K562 (cell line): ENCODE measurements at regions not wholly inside any gene's neighbourhood (a gene's known extent, or its start where the extent isn't known, plus 50 kb on each side); places are given as distances from the start of the nearest gene placed in this dataset.

Experiments used
- MBD1 ChIP-seq: fragments of 250-450 bp; sonication (Bioruptor Pico); IDR thresholded peaks from 2 replicates; pipeline ENCODE4 v1.8.0; 2022; ENCODE audit warnings: inconsistent platforms
- NR3C1 ChIP-seq: sonication (generic); formaldehyde crosslinking; IDR thresholded peaks from 2 replicates; pipeline ENCODE4 v1.8.1; 2022; ENCODE audit warnings: missing genetic modification reagents
- PHF8 ChIP-seq: fragments of 200-600 bp; sonication (generic); IDR thresholded peaks from 2 replicates; pipeline ENCODE4 v1.6.1; 2012; ENCODE audit warnings: mixed run types, mild to moderate bottlenecking, inconsistent platforms, low read length, moderate library complexity, borderline replicate concordance
- RHOXF2B ChIP-seq: fragments of 250-450 bp; sonication (Bioruptor Pico); conservative IDR thresholded peaks from 2 replicates; pipeline ENCODE4 v1.5.1; 2021
- ZBTB40 ChIP-seq, 2 experiments: fragments of 450-650 bp in 1 of 2; sonication (generic) in 1 of 2; formaldehyde crosslinking in 1 of 2; IDR thresholded peaks; 2 replicates each; pipeline versions ENCODE4 v1.7.1 to v1.9.0; 2016 to 2022; ENCODE audit warnings: inconsistent platforms in 1 of 2, mild to moderate bottlenecking in 1 of 2, missing genetic modification reagents in 1 of 2

DNA sequence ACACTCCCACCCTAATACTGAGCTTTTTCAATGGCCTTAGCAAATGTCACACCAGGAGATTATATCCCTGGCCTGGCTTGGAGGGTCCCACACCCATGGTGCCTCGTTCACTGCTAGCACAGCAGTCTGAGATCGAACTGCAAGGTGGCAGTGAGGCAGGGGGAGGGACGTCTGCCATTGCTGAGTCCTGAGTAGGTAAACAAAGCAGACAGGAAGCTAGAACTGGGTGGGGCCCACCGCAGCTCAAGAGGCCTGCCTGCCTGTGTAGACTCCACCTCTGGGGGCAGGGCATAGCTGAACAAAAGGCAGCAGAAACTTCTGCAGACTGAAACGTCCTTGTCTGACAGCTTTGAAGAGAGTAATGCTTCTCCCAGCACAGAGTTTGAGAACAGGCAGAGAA lies 338.9 kb upstream of the MBL2 start (continued):
- TF ChIP-seq ZBTB40 (IDR thresholded peaks at IDR 0.05): no peak
- no peak for TF ChIP-seq ZBTB40 (CRISPR knock-in tag; IDR thresholded peaks at IDR 0.05)
- TF ChIP-seq RHOXF2B (CRISPR knock-in tag): no peak
- TF ChIP-seq PHF8: no peak
- no peak for TF ChIP-seq NR3C1
- no peak for TF ChIP-seq MBD1
